ENCODE measurements at regions not wholly inside any gene's neighbourhood (a gene's known extent, or its start where the extent isn't known, plus 50 kb on each side); places are given as distances from the start of the nearest gene placed in this dataset.

GRCh38 chr7:39810204-39810642 is 139.8 kb upstream of the CDK13 start (continued):
- TF ChIP-seq NFXL1 (CRISPR knock-in tag; IDR thresholded peaks at IDR 0.05), result no peak
- peak; percentile 20; the same call in 1 of the 2 replicates for TF ChIP-seq MAFF (IDR thresholded peaks at IDR 0.05; ENCODE audit: low read length)
- TF ChIP-seq MEIS2 (IDR thresholded peaks at IDR 0.05; ENCODE audit: partially characterized antibody), result peak; percentile 87
- peak; percentile 100 for TF ChIP-seq TCF3 (CRISPR knock-in tag; IDR thresholded peaks at IDR 0.05)
- peak in 1 of 3 experiments; percentile 83; a peak in 2 of 6 replicates for TF ChIP-seq ZBTB11 (CRISPR knock-in tag; IDR thresholded peaks at IDR 0.05)
- no peak for TF ChIP-seq THAP7 (CRISPR knock-in tag; IDR thresholded peaks at IDR 0.05)
- peak; percentile 95 for TF ChIP-seq SMAD4 (CRISPR knock-in tag; conservative IDR thresholded peaks at IDR 0.05)
- no peak for TF ChIP-seq ZFP91 (CRISPR knock-in tag; IDR thresholded peaks at IDR 0.05)
- TF ChIP-seq ZNF511 (CRISPR knock-in tag; IDR thresholded peaks at IDR 0.05), result 0 out of 2 replicates have a peak, but pooled peaks have one; percentile 60
- TF ChIP-seq ZNF444 (CRISPR knock-in tag; IDR thresholded peaks at IDR 0.05), result no peak
- TF ChIP-seq MCM2 (IDR thresholded peaks at IDR 0.05; ENCODE audit: low read depth), result no peak
- no peak for TF ChIP-seq ZSCAN32 (CRISPR knock-in tag; IDR thresholded peaks at IDR 0.05)
- TF ChIP-seq MTA3 (IDR thresholded peaks at IDR 0.05; ENCODE audit: borderline replicate concordance), result 0 out of 2 replicates have a peak, but pooled peaks have one; percentile 61
- TF ChIP-seq ELF4 (CRISPR knock-in tag; IDR thresholded peaks at IDR 0.05), result peak; percentile 79; the same call in 1 of the 2 replicates
- no peak for TF ChIP-seq ZNF165 (CRISPR knock-in tag; IDR thresholded peaks at IDR 0.05; ENCODE audit: borderline replicate concordance)
- no peak for TF ChIP-seq ZSCAN29 (IDR thresholded peaks at IDR 0.05)
- TF ChIP-seq EWSR1 (IDR thresholded peaks at IDR 0.05; ENCODE audit: borderline replicate concordance, low read depth, partially characterized antibody), result no peak
- no peak for TF ChIP-seq ZNF3 (CRISPR knock-in tag; IDR thresholded peaks at IDR 0.05)
- TF ChIP-seq RBFOX2 (IDR thresholded peaks at IDR 0.05; ENCODE audit: low read depth, low read length), result no peak
- no peak for TF ChIP-seq THRB (CRISPR knock-in tag; conservative IDR thresholded peaks at IDR 0.05)
- TF ChIP-seq CSDE1 (IDR thresholded peaks at IDR 0.05), result no peak
- TF ChIP-seq HDAC2 (IDR thresholded peaks at IDR 0.05), result peak; percentile 97

Measured in K562 (cell line).